Endothelial cell of umbilical vein (primary cell): ENCODE measurements at regions not wholly inside any gene's neighbourhood (a gene's known extent, or its start where the extent isn't known, plus 50 kb on each side); places are given as distances from the start of the nearest gene placed in this dataset.

Source experiments
- BruUV-seq: library from RNA; stranded (reverse); fragments of 400-500 nt; replicated peaks from 2 replicates; lab custom pipeline; 2021; lab: Mats Ljungman, UMichigan
- CTCF ChIA-PET: fragments of 300-600, 350-600 bp; sonication (Branson Sonifier 250); formaldehyde crosslinking; loops from one replicate; lab custom pipeline; 2021; ENCODE audit warnings: antibody characterized with exemption, inconsistent platforms; lab: Charles Lee
- POLR2A ChIA-PET: fragments of 300-600, 350-600 bp; sonication (Branson Sonifier 250); formaldehyde crosslinking; loops from one replicate; lab custom pipeline; 2021; ENCODE audit warnings: antibody characterized with exemption, inconsistent platforms; lab: Charles Lee
- DNase-seq: peaks from one replicate; pipeline ENCODE4 v3.0.0-alpha.2; 2011; ENCODE audit warnings: low read depth, low spot score
- FAIRE-seq: peaks from 2 replicates; lab custom pipeline; 2011; peaks lifted over from hg19 to GRCh38; lab: Jason Lieb, UNC
- H2AFZ ChIP-seq: 2 replicates; pipeline ENCODE4 v1.6.0; 2012; ENCODE audit warnings: low read depth, low read length, control low read depth, inconsistent platforms
- H3K27ac ChIP-seq: 2 replicates; pipeline ENCODE4 v1.5.1; 2011; ENCODE audit warnings: low read depth, mild to moderate bottlenecking, control low read depth, low read length, moderate library complexity; ENCODE audit not compliant: insufficient read depth
- H3K27me3 ChIP-seq, 2 experiments: 2 replicates each; pipeline versions ENCODE4 v1.6.0 to v1.6.1; 2011; ENCODE audit warnings: low read length in 2 of 2, mixed read lengths in 1 of 2; ENCODE audit not compliant: control insufficient read depth in 2 of 2, insufficient read depth in 2 of 2
- H3K36me3 ChIP-seq, 2 experiments: 2 replicates in 1 of 2; 3 replicates in 1 of 2; pipeline ENCODE4 v1.5.1; 2011; ENCODE audit warnings: low read length in 2 of 2, mild to moderate bottlenecking in 1 of 2, moderate library complexity in 1 of 2; ENCODE audit not compliant: control insufficient read depth in 2 of 2, insufficient read depth in 2 of 2; ENCODE audit errors: extremely low read depth in 1 of 2
- H3K4me1 ChIP-seq: 3 replicates; pipeline ENCODE4 v1.5.1; 2011; ENCODE audit warnings: mild to moderate bottlenecking, low read length; ENCODE audit not compliant: control insufficient read depth, insufficient read depth; ENCODE audit errors: extremely low read depth
- H3K4me2 ChIP-seq: 2 replicates; pipeline ENCODE4 v1.6.1; 2011; ENCODE audit warnings: low read length, control low read depth, mixed read lengths; ENCODE audit not compliant: insufficient read depth
- H3K4me3 ChIP-seq, 3 experiments: fragments of 200-600 bp in 1 of 3; sonication (generic), shearing (Covaris generic) in 1 of 3; replicated peaks in 1 of 3; 2 replicates each; pipeline ENCODE4 v1.5.1; 2011 to 2016; ENCODE audit warnings: control low read depth in 3 of 3, low read length in 3 of 3, mild to moderate bottlenecking in 2 of 3, inconsistent platforms in 1 of 3, low read depth in 1 of 3, moderate library complexity in 1 of 3; ENCODE audit not compliant: insufficient read depth in 1 of 3
- H3K79me2 ChIP-seq: 2 replicates; pipeline ENCODE4 v1.6.0; 2012; ENCODE audit warnings: low read length, inconsistent platforms; ENCODE audit not compliant: control insufficient read depth, insufficient read depth
- H3K9ac ChIP-seq: replicated peaks from 2 replicates; pipeline ENCODE3; 2011; ENCODE audit warnings: low read length, control low read depth; ENCODE audit not compliant: insufficient read depth; ENCODE audit errors: extremely low read depth
- H3K9me1 ChIP-seq: replicated peaks from 3 replicates; pipeline ENCODE4 v1.6.0; 2011; ENCODE audit warnings: mild to moderate bottlenecking, low read length; ENCODE audit not compliant: control insufficient read depth, insufficient read depth; ENCODE audit errors: extremely low read depth
- H3K9me3 ChIP-seq: replicated peaks from 2 replicates; pipeline ENCODE4 v1.5.1; 2012; ENCODE audit warnings: low read length, inconsistent platforms; ENCODE audit not compliant: control insufficient read depth, insufficient read depth
- H4K20me1 ChIP-seq: replicated peaks from 2 replicates; pipeline ENCODE3; 2011; ENCODE audit warnings: mild to moderate bottlenecking, low read length; ENCODE audit not compliant: control insufficient read depth, insufficient read depth; ENCODE audit errors: extremely low read depth
- CTCF ChIP-seq, 2 donors: IDR thresholded peaks; 1 replicate in 1 of 2; 2 replicates in 1 of 2; pipeline ENCODE4 v1.5.1; 2011; ENCODE audit warnings: low read length in 2 of 2, mild to moderate bottlenecking in 2 of 2, moderate library complexity in 2 of 2, control low read depth in 1 of 2, inconsistent platforms in 1 of 2, low read depth in 1 of 2; ENCODE audit not compliant: insufficient read depth in 1 of 2; ENCODE audit errors: extremely low read depth in 1 of 2
- EZH2 ChIP-seq: IDR thresholded peaks from 2 replicates; pipeline ENCODE4 v1.6.1; 2012; ENCODE audit warnings: borderline replicate concordance, low read depth, mild to moderate bottlenecking, moderate library complexity, low read length, inconsistent platforms; ENCODE audit not compliant: severe bottlenecking
- FOS ChIP-seq: IDR thresholded peaks from 2 replicates; pipeline ENCODE4 v1.6.1; 2011; ENCODE audit warnings: mild to moderate bottlenecking, low read length, moderate library complexity, borderline replicate concordance; ENCODE audit not compliant: insufficient read depth
- GATA2 ChIP-seq: IDR thresholded peaks from 2 replicates; pipeline ENCODE4 v1.7.0; 2011; ENCODE audit warnings: low read depth, mild to moderate bottlenecking, moderate library complexity, mixed read lengths, low read length; ENCODE audit not compliant: insufficient read length, insufficient read depth
- JUN ChIP-seq: IDR thresholded peaks from 2 replicates; pipeline ENCODE4 v1.6.1; 2011; ENCODE audit warnings: borderline replicate concordance, low read depth; ENCODE audit not compliant: insufficient read length, insufficient read depth
- MAX ChIP-seq: IDR thresholded peaks from 2 replicates; pipeline ENCODE4 v1.6.1; 2011; ENCODE audit not compliant: insufficient read depth, insufficient read length
- MYC ChIP-seq: IDR thresholded peaks from one replicate; pipeline ENCODE4 v1.6.1; 2011; ENCODE audit warnings: mild to moderate bottlenecking, low read depth, low read length
- POLR2A ChIP-seq: IDR thresholded peaks from 2 replicates; pipeline ENCODE4 v1.6.1; 2012; ENCODE audit warnings: low read depth, mild to moderate bottlenecking, control low read depth, low read length
- POLR2AphosphoS5 ChIP-seq: IDR thresholded peaks from 2 replicates; pipeline ENCODE4 v1.6.1; 2012; ENCODE audit warnings: low read depth, mild to moderate bottlenecking, control low read depth, low read length, moderate library complexity; ENCODE audit not compliant: insufficient read depth
- dilution Hi-C: fragments of 300-500 bp; cut with MboI; formaldehyde crosslinking; loops from one replicate; pipeline ENCODE4 v1.15.0; 2019; ENCODE audit warnings: low sequenced_read_pairs; ENCODE audit not compliant: extremely low pct_ligation_motif_present
- intact Hi-C: fragments of 100-400 bp; cut with micrococcal nuclease; formaldehyde crosslinking; loops from one replicate; pipeline ENCODE4 v1.10.0; 2022

- H3K9me1 ChIP-seq, result no peaks in the 10 kb centered on the region
- no peak overlapping the region for H3K9ac ChIP-seq
- intact Hi-C loops, result no loop called here
- H3K79me2 ChIP-seq, result no peaks in the 10 kb centered on the region
- ChIA-PET CTCF (no interaction called here), POLR2A (no interaction called here)
- H3K4me3 ChIP-seq, result no peak overlapping the region
- dilution Hi-C loops, result no loop called here
- H3K27me3 ChIP-seq, result no peaks in the 10 kb centered on the region
- no peaks in the 10 kb centered on the region for H3K4me1 ChIP-seq
- no peak for TF ChIP-seq POLR2AphosphoS5
- TF ChIP-seq EZH2, result no peak
- no peak for TF ChIP-seq CTCF (IDR thresholded peaks at IDR 0.05; ENCODE audit: extremely low read depth in 1 of 2, insufficient read depth in 1 of 2, low read depth in 1 of 2, low read length in 2 of 2)
- no peak for TF ChIP-seq MAX
- no peak for TF ChIP-seq JUN
- TF ChIP-seq POLR2A, result no peak
- no peak for TF ChIP-seq GATA2
- TF ChIP-seq MYC, result no peak
- TF ChIP-seq FOS, result no peak
- DNase-seq (no peak), FAIRE-seq (no peak)
- no TSS peak for BruUV-seq
- no peak overlapping the region for H3K4me2 ChIP-seq
- H3K9me3 ChIP-seq, result peaks cover 3% of the 10 kb centered on the region
- no peaks in the 10 kb centered on the region for H3K36me3 ChIP-seq
- H2AFZ ChIP-seq, result no peak overlapping the region
- H4K20me1 ChIP-seq, result no peaks in the 10 kb centered on the region
- no peak overlapping the region for H3K27ac ChIP-seq
Measured at GRCh38 chr11:115820026-115820425, 315.8 kb upstream of the CADM1 start.
